HG02938 (cell line): ENCODE measurements at regions not wholly inside any gene's neighbourhood (a gene's known extent, or its start where the extent isn't known, plus 50 kb on each side); places are given as distances from the start of the nearest gene placed in this dataset.

Experiments
- ATAC-seq: cut with Tn5 transposase; IDR thresholded peaks from one replicate; pipeline ENCODE4 v1.9.1; 2021; ENCODE audit warnings: mild to moderate bottlenecking, moderate library complexity; ENCODE audit not compliant: unreplicated experiment

- no peak for ATAC-seq
Measured at GRCh38 chr2:128380061-128380889, 61.6 kb upstream of the HS6ST1 start.

DNA sequence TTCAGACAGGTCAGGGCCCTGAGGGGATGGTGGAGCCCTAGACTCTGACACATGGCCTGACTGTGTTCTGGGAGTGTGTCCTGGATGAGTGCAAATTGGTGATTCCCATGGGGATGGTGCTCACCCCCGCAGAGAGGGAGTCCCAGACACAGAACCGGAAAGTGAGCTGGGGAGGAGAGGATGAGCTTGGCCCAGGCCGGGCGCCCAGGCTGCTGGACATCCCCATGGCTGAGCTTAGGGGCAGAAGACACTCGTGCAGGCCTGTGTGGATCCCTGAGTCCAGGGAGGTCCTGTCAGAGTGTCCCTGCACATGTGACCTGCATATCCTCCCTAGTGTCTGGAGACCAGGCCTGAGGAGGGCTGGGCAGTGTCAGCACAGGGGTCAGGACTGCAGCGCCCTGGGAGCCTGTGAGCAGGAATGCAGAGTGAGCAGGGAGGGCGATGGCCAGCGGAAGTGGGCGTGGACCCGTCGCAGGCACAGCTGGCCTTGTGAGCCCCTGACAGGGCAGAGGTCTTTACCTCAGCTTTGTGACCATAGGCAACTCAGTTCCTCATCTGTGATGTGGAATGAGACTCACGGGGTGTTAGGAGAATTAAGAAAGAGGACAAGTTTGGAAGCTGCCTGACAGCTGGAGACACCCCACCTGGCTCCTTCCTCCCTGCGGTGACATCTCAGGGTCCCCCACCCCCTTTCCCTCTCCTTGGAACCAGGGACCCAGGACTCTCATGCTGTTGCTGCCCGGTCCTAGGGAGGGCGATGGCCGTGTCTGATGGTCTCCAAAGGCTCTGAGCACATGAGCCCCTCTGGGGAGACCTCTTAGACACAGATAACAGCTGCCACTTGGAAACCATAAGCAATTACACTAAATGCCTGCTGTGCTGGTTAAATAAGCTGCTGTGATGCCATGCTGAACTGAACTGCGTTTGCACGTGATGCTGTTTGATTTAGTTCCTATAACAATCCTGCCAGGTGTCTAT is 62.6 kb upstream of the HS6ST1 start:
- no peak for ATAC-seq

- ATAC-seq = no peak
Measured at GRCh38 chr2:128384446-128384845, 65.8 kb upstream of the HS6ST1 start.

- ATAC-seq = no peak
Measured at GRCh38 chr2:128384956-128385355, 66.3 kb upstream of the HS6ST1 start.

GRCh38 chr2:128385365-128385764 is 66.7 kb upstream of the HS6ST1 start:
- no peak for ATAC-seq

DNA sequence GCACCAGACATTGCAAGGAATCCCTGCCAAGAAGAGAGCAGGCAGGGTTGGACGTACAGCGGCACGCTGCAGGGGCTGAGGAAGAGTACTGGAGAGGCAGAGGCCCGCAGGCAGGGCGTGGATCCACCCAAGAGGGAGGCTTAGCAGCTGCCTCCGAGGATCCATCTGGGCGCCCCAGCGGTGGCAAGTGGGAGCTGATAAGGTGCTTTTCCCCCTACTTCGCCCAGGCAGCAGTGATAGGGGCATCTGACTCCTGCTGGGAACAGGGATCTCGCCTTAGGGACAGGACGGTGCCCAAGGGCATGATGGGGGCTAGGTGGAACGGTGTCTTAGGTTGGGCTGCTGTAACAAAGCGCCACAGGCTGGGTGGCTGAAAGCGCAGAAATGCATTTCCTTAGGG is 67.4 kb upstream of the HS6ST1 start:
- ATAC-seq = no peak

- no peak for ATAC-seq
Measured at GRCh38 chr2:128388499-128388941, 69.9 kb upstream of the HS6ST1 start.

- ATAC-seq = no peak
Measured at GRCh38 chr2:128389388-128390086, 70.9 kb upstream of the HS6ST1 start.

DNA sequence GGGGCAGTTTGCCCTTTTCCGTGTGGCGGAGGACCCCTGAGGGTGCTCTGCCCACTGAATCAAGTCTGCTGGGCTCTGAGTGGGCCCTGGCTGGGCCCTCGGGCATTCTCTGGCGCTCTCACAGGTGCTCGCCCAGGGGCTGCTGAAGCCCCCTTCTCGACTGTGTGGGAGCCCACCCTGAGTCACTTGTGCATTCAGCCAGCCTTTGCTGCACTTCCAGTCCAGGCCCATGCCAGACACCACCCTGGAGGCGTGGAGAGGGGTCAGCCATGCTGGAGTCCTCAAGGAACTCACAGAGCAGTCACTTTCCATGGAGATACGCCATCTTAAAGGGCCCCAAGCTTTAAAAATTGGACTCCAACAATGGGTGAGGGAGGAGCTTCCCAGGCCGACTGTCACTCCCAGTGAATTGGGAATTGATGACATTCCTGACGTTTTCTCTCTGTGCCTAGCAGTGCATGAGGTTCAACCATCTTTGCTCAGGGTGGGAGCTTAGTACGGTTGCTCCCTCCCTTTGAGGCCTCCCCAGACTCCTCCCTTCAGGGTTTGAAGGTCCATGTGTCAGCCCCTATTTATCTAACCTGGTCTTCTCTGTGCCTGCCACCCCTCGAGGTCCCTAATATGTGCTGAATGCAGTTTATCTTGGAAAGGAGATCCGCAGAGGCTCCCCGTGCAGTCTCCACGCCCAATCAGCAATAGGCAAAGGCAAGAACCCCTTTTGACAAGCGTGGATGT is 71.8 kb upstream of the HS6ST1 start:
- ATAC-seq = no peak

DNA sequence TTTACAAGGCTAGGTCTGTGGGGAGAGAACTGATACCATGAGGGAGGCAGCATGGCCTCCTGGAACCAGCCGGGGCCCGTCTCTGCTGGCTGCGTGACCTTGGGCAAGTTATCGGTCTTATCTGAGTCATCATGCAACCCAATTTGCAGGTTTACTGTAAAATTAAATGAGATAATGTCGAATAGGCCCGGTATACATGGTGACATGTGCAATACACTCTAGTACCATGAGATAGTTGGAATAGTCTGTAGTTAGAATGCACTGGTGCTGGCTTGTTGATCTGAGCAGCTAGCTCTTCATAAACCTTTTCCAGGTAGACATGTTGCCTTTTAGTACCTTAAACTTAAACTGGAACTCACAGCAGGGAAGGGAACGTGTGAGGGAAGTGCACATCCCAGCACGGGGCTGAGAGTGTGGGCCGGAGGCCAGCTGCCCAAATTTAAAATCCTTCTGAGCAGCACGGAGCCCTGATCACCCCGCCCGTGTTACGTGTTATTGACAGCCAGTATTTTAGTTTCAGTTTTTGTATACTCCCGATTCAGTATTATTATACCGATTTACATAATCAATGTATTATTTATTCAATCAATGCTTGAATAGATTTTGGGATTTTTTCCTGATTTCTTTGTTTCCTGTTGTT is 72.4 kb upstream of the HS6ST1 start:
- ATAC-seq = no peak

- ATAC-seq = no peak
Measured at GRCh38 chr2:128391679-128392078, 73.0 kb upstream of the HS6ST1 start.

DNA sequence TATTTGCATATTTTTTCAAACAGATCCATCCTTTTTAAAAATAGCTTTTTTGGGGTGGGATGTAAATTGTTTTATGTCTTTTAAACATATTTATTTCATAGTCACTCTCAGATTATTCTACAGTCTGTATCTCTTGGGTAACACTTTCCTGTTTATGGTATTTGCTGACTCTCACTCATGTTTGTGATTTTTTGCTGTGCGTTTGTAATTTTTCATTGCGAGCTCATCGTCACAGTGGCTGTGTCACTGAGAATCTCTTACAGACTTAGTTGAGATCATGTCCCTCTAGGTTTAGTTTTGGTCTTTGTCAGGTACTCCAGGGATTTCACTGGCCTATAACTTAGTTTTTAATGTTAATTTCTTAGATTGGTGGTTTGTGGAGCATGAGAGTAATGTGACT is 73.5 kb upstream of the HS6ST1 start:
- ATAC-seq = no peak

- no peak for ATAC-seq
Measured at GRCh38 chr2:128394007-128394730, 75.5 kb upstream of the HS6ST1 start.

- no peak for ATAC-seq
Measured at GRCh38 chr2:128395196-128395595, 76.5 kb upstream of the HS6ST1 start.

DNA sequence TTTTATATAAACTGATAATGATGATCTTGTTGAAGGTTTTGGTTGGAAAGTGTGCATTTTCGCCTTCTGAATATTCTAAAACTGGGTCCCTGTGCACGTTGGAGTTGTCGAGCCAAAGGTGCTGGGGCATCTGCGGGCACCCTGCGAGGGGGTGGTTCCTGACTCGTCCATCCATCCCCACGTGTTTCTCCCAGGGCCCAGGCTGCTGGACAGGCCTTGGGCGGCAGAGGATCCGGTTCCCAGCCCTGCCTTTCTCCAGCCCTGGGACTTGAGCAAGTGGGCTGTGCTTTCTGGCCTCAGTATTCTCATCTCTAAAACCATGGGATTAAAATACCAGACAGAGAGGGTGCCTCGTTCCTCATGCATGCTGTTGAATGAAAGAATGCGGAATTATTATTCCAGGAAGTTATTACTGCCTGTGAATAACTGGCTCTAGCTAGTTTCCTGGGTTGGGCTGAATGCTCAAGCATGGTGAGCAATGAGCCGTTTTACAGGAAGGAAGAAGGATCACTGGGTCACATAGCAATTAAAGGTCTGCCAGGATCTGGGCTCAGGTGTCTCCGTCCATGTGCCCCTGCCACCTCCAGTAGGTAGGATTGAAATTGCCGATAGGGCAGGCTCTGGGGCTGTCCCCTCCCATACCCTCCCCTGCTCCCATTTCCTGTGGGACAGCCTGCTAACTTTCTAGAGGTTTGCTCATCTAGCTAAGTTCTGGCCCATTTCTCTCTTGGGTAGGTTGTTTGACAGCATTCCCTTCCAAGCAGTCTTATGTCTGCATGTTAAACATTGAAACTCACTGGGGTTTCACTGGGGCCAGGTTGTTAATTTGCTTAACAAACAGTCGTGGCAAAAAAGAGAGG is 77.2 kb upstream of the HS6ST1 start:
- ATAC-seq = no peak

- no peak for ATAC-seq
Measured at GRCh38 chr2:128396500-128396891, 77.8 kb upstream of the HS6ST1 start.

DNA sequence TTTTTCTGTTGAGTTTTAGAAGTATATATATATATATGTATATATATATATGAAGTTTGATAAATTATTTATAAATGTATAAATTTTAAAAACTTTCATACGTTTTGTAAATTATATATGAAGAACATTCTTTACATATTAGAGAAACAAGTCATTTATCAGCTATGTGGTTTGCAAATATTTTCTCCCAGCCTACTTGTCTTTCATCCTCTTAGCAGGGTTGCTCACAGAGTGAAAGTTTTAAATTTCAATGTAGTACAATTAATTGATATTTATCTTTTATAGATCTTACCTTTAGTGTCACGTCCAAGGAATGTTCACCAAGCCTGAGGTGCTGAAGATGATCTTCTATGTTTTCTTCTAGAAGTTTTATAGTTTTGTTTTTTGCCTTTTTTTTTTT is 78.3 kb upstream of the HS6ST1 start:
- no peak for ATAC-seq

GRCh38 chr2:128399256-128399655 is 80.6 kb upstream of the HS6ST1 start:
- ATAC-seq = no peak
